Parathyroid adenoma (tissue), 2 donors: ENCODE measurements at regions not wholly inside any gene's neighbourhood (a gene's known extent, or its start where the extent isn't known, plus 50 kb on each side); places are given as distances from the start of the nearest gene placed in this dataset.
"Not testable (repeated sequence)": the region's sequence is repeated elsewhere in the genome, so short reads cannot be mapped to it uniquely, and the experiment has no call there.

Source experiments
- H2AFZ ChIP-seq: fragments of 300-600 bp; sonication (generic); one replicate; pipeline ENCODE4 v1.7.0; 2017; ENCODE audit warnings: antibody characterized with exemption, mild to moderate bottlenecking
- H3K27ac ChIP-seq: fragments of 300-600 bp; sonication (generic); one replicate; pipeline ENCODE4 v1.7.0; 2017
- H3K27me3 ChIP-seq: fragments of 300-600 bp; sonication (generic); one replicate; pipeline ENCODE4 v1.7.0; 2017; ENCODE audit warnings: low read length; ENCODE audit not compliant: control insufficient read depth, insufficient read depth
- H3K36me3 ChIP-seq: fragments of 300-600 bp; sonication (generic); one replicate; pipeline ENCODE4 v1.7.0; 2017; ENCODE audit warnings: low read length; ENCODE audit not compliant: control insufficient read depth, insufficient read depth
- H3K4me1 ChIP-seq: fragments of 300-600 bp; sonication (generic); one replicate; pipeline ENCODE4 v1.7.0; 2017; ENCODE audit warnings: control low read depth
- H3K4me2 ChIP-seq: fragments of 300-600 bp; sonication (generic); one replicate; pipeline ENCODE4 v1.7.0; 2017; ENCODE audit warnings: low read length
- H3K4me3 ChIP-seq: fragments of 300-600 bp; sonication (generic); one replicate; pipeline ENCODE4 v1.7.0; 2017; ENCODE audit warnings: low read depth, low read length
- H3K79me2 ChIP-seq: fragments of 300-600 bp; sonication (generic); one replicate; pipeline ENCODE4 v1.7.0; 2017; ENCODE audit warnings: control low read depth
- H3K9ac ChIP-seq: fragments of 300-600 bp; sonication (generic); one replicate; pipeline ENCODE4 v1.7.0; 2017; ENCODE audit warnings: mild to moderate bottlenecking
- H3K9me3 ChIP-seq: fragments of 300-600 bp; sonication (generic); one replicate; pipeline ENCODE4 v1.7.0; 2017; ENCODE audit warnings: low read length; ENCODE audit not compliant: control insufficient read depth
- TF ChIP-seq, protein P1 (sequence below): fragments of 300-600 bp; sonication (generic); IDR thresholded peaks from one replicate; pipeline ENCODE4 v1.7.0; 2017; ENCODE audit warnings: antibody characterized with exemption, mild to moderate bottlenecking
- donor health status: primary hyperparathyroidism.

DNA sequence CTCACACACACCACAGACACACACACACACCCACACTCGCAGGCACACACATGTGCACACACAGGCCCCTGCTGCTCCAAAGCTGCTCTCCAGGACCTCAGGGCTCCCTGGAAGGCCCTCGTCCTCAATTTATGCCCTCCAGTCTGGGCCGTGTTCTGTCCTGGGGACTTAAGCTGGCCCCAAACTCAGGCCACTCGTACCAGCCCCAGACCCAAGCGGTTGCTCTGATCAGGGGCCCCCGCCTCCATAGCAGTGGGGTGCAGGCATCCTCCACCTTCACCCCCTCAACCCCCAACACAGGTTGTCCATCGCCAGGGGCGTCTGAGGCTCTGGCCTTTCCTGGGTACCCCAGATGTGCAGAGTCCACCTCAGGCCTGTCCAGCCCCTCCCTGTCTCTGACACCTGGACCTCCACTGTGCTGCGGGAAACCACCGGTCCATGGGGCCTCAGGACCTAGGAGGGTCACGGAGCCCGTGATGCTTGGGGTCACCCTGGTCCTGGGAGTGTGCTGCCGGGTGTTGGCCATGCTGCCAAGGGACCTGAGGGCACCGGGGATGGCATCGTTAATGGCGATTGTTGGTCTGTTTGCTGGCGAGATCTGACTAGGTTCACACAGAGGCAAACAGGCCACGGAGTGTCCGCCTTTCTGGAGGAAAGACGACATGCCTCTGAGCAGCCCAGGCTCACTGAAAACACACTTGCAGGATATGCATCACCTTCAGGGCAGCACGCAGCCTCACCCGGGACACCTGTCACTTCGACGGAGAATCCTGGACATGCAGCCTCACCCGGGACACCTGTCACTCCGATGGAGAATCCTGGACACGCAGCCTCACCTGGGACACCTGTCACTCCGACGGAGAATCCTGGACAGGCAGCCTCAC lies 155.6 kb downstream of the NDUFA10 start:
- TF ChIP-seq, protein P1, sequence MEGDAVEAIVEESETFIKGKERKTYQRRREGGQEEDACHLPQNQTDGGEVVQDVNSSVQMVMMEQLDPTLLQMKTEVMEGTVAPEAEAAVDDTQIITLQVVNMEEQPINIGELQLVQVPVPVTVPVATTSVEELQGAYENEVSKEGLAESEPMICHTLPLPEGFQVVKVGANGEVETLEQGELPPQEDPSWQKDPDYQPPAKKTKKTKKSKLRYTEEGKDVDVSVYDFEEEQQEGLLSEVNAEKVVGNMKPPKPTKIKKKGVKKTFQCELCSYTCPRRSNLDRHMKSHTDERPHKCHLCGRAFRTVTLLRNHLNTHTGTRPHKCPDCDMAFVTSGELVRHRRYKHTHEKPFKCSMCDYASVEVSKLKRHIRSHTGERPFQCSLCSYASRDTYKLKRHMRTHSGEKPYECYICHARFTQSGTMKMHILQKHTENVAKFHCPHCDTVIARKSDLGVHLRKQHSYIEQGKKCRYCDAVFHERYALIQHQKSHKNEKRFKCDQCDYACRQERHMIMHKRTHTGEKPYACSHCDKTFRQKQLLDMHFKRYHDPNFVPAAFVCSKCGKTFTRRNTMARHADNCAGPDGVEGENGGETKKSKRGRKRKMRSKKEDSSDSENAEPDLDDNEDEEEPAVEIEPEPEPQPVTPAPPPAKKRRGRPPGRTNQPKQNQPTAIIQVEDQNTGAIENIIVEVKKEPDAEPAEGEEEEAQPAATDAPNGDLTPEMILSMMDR, result no peak
- H2AFZ ChIP-seq, result no peak overlapping the region
- H3K27me3 ChIP-seq, result no peaks in the 10 kb centered on the region
- H3K4me1 ChIP-seq, result peaks cover 2% of the 10 kb centered on the region
- no peak overlapping the region for H3K27ac ChIP-seq
- no peaks in the 10 kb centered on the region for H3K9me3 ChIP-seq
- H3K79me2 ChIP-seq, result no peaks in the 10 kb centered on the region
- no peak overlapping the region for H3K4me2 ChIP-seq
- H3K9ac ChIP-seq, result no peak overlapping the region
- H3K36me3 ChIP-seq, result no peaks in the 10 kb centered on the region
- no peak overlapping the region for H3K4me3 ChIP-seq

DNA sequence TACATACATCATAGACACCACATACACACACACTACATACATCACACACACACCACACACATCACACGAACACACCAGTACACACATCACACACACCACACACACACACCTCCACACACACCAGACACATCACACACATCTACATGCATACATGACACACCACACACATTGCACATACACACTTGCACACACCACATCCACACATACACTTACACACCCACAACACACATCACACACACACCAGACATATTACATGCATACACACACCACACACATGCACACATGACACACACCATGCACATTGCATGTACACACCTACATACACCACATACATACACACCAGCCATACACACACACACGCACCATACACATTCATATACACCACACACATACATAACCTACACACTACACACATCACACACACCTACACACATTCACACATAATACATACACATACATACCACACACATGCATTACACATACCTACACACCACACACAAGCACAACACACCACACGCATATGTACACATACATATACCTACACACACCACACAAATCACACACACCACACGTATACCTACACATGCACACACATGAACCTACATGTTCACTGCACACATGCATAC lies 156.5 kb downstream of the NDUFA10 start:
- Histone ChIP-seq H3K27ac (no peak overlapping the region), H3K27me3 (no peaks in the 10 kb centered on the region), H2AFZ (no peak overlapping the region), H3K9ac (no peak overlapping the region), H3K36me3 (no peaks in the 10 kb centered on the region), H3K79me2 (no peaks in the 10 kb centered on the region), H3K9me3 (no peaks in the 10 kb centered on the region), H3K4me1 (peaks cover 2% of the 10 kb centered on the region), H3K4me2 (no peak overlapping the region), H3K4me3 (no peak overlapping the region)
- TF ChIP-seq, protein P1, result no peak

DNA sequence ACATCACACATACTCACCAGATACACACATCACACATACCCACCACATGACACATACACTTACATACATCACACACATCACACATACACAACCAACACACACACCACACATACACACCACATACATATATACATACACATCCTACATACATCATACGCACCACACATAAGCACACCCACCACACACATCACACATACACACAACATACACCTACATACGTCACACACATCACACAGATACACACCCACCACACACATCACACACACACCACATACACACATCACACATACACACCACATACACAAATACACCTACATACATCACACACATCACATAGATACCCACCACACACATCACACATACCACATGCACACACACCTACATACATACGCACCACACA lies 158.4 kb downstream of the NDUFA10 start:
- TF ChIP-seq, protein P1, result no peak
- no peaks in the 10 kb centered on the region for H3K79me2 ChIP-seq
- peaks cover 2% of the 10 kb centered on the region for H3K4me1 ChIP-seq
- no peak overlapping the region for H3K4me3 ChIP-seq
- no peak overlapping the region for H3K9ac ChIP-seq
- no peaks in the 10 kb centered on the region for H3K27me3 ChIP-seq
- no peaks in the 10 kb centered on the region for H3K9me3 ChIP-seq
- no peak overlapping the region for H3K27ac ChIP-seq
- no peaks in the 10 kb centered on the region for H3K36me3 ChIP-seq
- no peak overlapping the region for H2AFZ ChIP-seq
- no peak overlapping the region for H3K4me2 ChIP-seq

DNA sequence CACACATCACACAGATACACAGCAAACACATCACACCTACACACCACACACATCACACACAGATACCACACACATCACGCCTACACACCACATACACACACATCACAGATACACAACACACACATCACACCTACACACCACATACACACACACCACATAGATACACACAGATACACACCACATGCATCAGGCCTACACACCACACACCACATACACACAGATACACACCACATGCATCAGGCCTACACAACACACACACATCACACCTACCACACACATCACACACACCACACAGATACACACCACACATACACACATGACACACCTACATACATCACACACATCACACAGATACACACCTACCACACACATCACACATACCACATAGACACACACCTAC lies 158.8 kb downstream of the NDUFA10 start:
- H3K79me2 ChIP-seq, result no peaks in the 10 kb centered on the region
- H3K9ac ChIP-seq, result no peak overlapping the region
- peaks cover 2% of the 10 kb centered on the region for H3K4me1 ChIP-seq
- no peak overlapping the region for H3K27ac ChIP-seq
- no peak overlapping the region for H3K4me3 ChIP-seq
- no peak overlapping the region for H3K4me2 ChIP-seq
- TF ChIP-seq, protein P1, result no peak
- H3K9me3 ChIP-seq, result no peaks in the 10 kb centered on the region
- no peaks in the 10 kb centered on the region for H3K27me3 ChIP-seq
- no peaks in the 10 kb centered on the region for H3K36me3 ChIP-seq
- H2AFZ ChIP-seq, result no peak overlapping the region

DNA sequence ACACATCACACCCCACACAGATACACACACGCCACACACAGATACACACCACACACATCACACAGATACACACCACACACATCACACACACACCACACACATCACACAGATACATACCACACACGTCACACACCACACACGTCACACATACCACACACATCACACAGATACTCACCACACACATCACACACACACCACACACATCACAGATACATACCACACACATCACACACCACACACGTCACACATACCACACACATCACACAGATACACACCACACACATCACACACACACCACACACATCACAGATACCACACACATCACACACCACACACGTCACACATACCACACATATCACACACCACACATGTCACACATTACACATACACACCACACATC lies 159.3 kb downstream of the NDUFA10 start:
- not testable (repeated sequence) for H3K27me3 ChIP-seq, H3K9ac ChIP-seq, H3K4me3 ChIP-seq, H3K9me3 ChIP-seq, H3K4me1 ChIP-seq, H2AFZ ChIP-seq, H3K4me2 ChIP-seq, H3K27ac ChIP-seq, H3K79me2 ChIP-seq, H3K36me3 ChIP-seq
